ENCODE measurements at regions not wholly inside any gene's neighbourhood (a gene's known extent, or its start where the extent isn't known, plus 50 kb on each side); places are given as distances from the start of the nearest gene placed in this dataset.

DNA sequence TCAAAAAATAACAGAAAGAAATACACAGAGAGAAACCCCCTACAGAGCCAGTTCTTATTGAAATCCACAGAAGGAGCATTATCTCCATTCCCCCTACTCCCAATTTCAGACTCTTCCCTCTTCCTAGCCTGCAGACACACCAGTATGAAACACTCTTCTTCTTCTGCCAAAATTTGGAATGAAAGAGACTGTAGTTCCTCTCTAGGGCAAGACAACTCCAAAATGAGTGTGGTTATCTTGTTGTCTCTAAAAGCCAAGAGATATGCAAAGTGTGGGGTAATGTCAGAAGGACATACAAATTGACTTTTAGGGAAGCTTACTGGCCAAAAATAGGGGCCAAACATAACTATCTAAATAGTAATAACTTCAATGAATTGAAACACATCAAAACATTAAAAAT lies 337.1 kb upstream of the SETBP1 start:
- Histone ChIP-seq H3K36me3 (ENCODE audit: control insufficient read depth in 1 of 2, insufficient read depth in 2 of 2, low read length in 2 of 2) (no peaks in the 10 kb centered on the region), H4K20me1 (ENCODE audit: insufficient read depth) (no peaks in the 10 kb centered on the region), H3K4me1 (ENCODE audit: control insufficient read depth in 1 of 2, insufficient read depth in 2 of 2, low read length in 2 of 2) (no peaks in the 10 kb centered on the region), H3K27ac (ENCODE audit: low read depth, low read length) (no peak overlapping the region), H2AFZ (ENCODE audit: low read depth, low read length, poor library complexity, severe bottlenecking) (no peak overlapping the region), H3K9me2 (ENCODE audit: insufficient read depth) (no peaks in the 10 kb centered on the region), H3K9me3 (ENCODE audit: control insufficient read depth in 1 of 2, insufficient read depth in 1 of 2, low read depth in 1 of 2, low read length in 2 of 2) (peaks cover 5 to 16% of the 10 kb centered on the region in 2 experiments; a peak in 2 of 4 replicates), H3K9ac (ENCODE audit: low read length) (no peak overlapping the region), H3K4me2 (ENCODE audit: low read length) (no peak overlapping the region), H3K27me3 (ENCODE audit: insufficient read depth, low read length) (no peaks in the 10 kb centered on the region), H3K4me3 (replicated peaks in 1 of 2; ENCODE audit: low read depth in 1 of 2, low read length in 2 of 2) (no peak overlapping the region), H3K79me2 (ENCODE audit: insufficient read depth, low read length) (no peaks in the 10 kb centered on the region)
- ChIA-PET POLR2A (no interaction called here), RAD21 (ENCODE audit: low non-redundant PET in 1 of 2, low total read pairs in 2 of 2, uncharacterized antibody in 2 of 2, unreplicated experiment in 2 of 2) (no interaction called here), CTCF (no interaction called here)
- intact Hi-C loops (cut with micrococcal nuclease) = no loop called here
- DNase-seq (ENCODE audit: low read depth, low spot score) (no peak), ATAC-seq (no peak)
- TF ChIP-seq ZNF274 (IDR thresholded peaks at IDR 0.05; ENCODE audit: low read depth, low read length) (no peak), ELF1 (IDR thresholded peaks at IDR 0.05; ENCODE audit: borderline replicate concordance, low read depth) (no peak), ZFX (IDR thresholded peaks at IDR 0.05) (no peak), JUND (IDR thresholded peaks at IDR 0.05) (no peak), EZH2 (IDR thresholded peaks at IDR 0.05) (no peak), POLR2AphosphoS5 (IDR thresholded peaks at IDR 0.05; ENCODE audit: low read depth, low read length) (no peak), SIN3A (IDR thresholded peaks at IDR 0.05; ENCODE audit: low read depth) (no peak), POLR2A (IDR thresholded peaks at IDR 0.05; ENCODE audit: borderline replicate concordance, extremely low read depth, insufficient read depth, insufficient read length) (no peak)
- TF ChIP-seq, protein P1, sequence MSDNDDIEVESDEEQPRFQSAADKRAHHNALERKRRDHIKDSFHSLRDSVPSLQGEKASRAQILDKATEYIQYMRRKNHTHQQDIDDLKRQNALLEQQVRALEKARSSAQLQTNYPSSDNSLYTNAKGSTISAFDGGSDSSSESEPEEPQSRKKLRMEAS (IDR thresholded peaks at IDR 0.05) = no peak
- TF ChIP-seq, protein P2, sequence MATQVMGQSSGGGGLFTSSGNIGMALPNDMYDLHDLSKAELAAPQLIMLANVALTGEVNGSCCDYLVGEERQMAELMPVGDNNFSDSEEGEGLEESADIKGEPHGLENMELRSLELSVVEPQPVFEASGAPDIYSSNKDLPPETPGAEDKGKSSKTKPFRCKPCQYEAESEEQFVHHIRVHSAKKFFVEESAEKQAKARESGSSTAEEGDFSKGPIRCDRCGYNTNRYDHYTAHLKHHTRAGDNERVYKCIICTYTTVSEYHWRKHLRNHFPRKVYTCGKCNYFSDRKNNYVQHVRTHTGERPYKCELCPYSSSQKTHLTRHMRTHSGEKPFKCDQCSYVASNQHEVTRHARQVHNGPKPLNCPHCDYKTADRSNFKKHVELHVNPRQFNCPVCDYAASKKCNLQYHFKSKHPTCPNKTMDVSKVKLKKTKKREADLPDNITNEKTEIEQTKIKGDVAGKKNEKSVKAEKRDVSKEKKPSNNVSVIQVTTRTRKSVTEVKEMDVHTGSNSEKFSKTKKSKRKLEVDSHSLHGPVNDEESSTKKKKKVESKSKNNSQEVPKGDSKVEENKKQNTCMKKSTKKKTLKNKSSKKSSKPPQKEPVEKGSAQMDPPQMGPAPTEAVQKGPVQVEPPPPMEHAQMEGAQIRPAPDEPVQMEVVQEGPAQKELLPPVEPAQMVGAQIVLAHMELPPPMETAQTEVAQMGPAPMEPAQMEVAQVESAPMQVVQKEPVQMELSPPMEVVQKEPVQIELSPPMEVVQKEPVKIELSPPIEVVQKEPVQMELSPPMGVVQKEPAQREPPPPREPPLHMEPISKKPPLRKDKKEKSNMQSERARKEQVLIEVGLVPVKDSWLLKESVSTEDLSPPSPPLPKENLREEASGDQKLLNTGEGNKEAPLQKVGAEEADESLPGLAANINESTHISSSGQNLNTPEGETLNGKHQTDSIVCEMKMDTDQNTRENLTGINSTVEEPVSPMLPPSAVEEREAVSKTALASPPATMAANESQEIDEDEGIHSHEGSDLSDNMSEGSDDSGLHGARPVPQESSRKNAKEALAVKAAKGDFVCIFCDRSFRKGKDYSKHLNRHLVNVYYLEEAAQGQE (IDR thresholded peaks at IDR 0.05; ENCODE audit: low read depth) = no peak
- TF ChIP-seq, protein P3, sequence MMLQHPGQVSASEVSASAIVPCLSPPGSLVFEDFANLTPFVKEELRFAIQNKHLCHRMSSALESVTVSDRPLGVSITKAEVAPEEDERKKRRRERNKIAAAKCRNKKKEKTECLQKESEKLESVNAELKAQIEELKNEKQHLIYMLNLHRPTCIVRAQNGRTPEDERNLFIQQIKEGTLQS (IDR thresholded peaks at IDR 0.05) = no peak
- no TSS peak for BruUV-seq (replicated peaks)

All from HCT116 (cell line).